OCI-LY1 (cell line): ENCODE measurements at regions not wholly inside any gene's neighbourhood (a gene's known extent, or its start where the extent isn't known, plus 50 kb on each side); places are given as distances from the start of the nearest gene placed in this dataset.

Experiments used
- CTCF ChIP-seq: fragments of 200-600 bp; sonication (generic), shearing (Covaris generic); IDR thresholded peaks from 2 replicates; pipeline ENCODE4 v1.5.1; 2017; ENCODE audit warnings: mild to moderate bottlenecking, antibody characterized with exemption, low read length, moderate library complexity, mixed read lengths
- EZH2 ChIP-seq: fragments of 200-600 bp; sonication (generic), shearing (Covaris generic); IDR thresholded peaks from 2 replicates; pipeline ENCODE4 v1.8.0; 2017; ENCODE audit warnings: borderline replicate concordance, mixed run types, mild to moderate bottlenecking, antibody characterized with exemption, low read length, moderate library complexity, mixed read lengths

GRCh38 chr20:60481743-60482133 lies 523.5 kb downstream of the CDH26 start:
- no peak for TF ChIP-seq CTCF
- TF ChIP-seq EZH2: no peak
